Liver (tissue), 8 donors: ENCODE measurements at regions not wholly inside any gene's neighbourhood (a gene's known extent, or its start where the extent isn't known, plus 50 kb on each side); places are given as distances from the start of the nearest gene placed in this dataset.

Experiments used
- DNase-seq: peaks from one replicate; pipeline ENCODE4 v3.0.0-alpha.2; 2017; ENCODE audit warnings: low spot score
- H3K27ac ChIP-seq, 2 donors: one replicate each; pipeline ENCODE4 v1.7.0; 2013; ENCODE audit warnings: inconsistent platforms in 2 of 2, low read length in 2 of 2, control low read depth in 1 of 2, low read depth in 1 of 2, mild to moderate bottlenecking in 1 of 2
- H3K27me3 ChIP-seq, 4 donors: one replicate each; pipeline versions ENCODE4 v1.6.1 to v1.7.0; 2013; ENCODE audit warnings: low read length in 3 of 4, inconsistent platforms in 1 of 4, mild to moderate bottlenecking in 1 of 4, moderate library complexity in 1 of 4; ENCODE audit not compliant: control insufficient read depth in 4 of 4, insufficient read depth in 4 of 4
- H3K36me3 ChIP-seq, 4 donors: one replicate each; pipeline versions ENCODE4 v1.6.1 to v1.7.0; 2013; ENCODE audit warnings: low read length in 3 of 4, mild to moderate bottlenecking in 3 of 4, low read depth in 1 of 4, moderate library complexity in 1 of 4; ENCODE audit not compliant: control insufficient read depth in 4 of 4, insufficient read depth in 3 of 4
- H3K4me1 ChIP-seq, 4 donors: one replicate each; pipeline versions ENCODE4 v1.6.1 to v1.7.0; 2013; ENCODE audit warnings: low read length in 3 of 4, mild to moderate bottlenecking in 3 of 4, moderate library complexity in 1 of 4; ENCODE audit not compliant: control insufficient read depth in 4 of 4, insufficient read depth in 4 of 4
- H3K4me3 ChIP-seq, 3 donors: one replicate each; pipeline versions ENCODE4 v1.6.1 to v1.7.0; 2013; ENCODE audit warnings: low read length in 3 of 3, control low read depth in 1 of 3, low read depth in 1 of 3, mild to moderate bottlenecking in 1 of 3
- H3K9ac ChIP-seq, 2 donors: one replicate each; pipeline ENCODE4 v1.7.0; 2013; ENCODE audit warnings: low read length in 2 of 2, mild to moderate bottlenecking in 2 of 2, moderate library complexity in 2 of 2, control low read depth in 1 of 2, low read depth in 1 of 2
- H3K9me3 ChIP-seq, 4 donors: one replicate each; pipeline versions ENCODE4 v1.6.1 to v1.7.0; 2013; ENCODE audit warnings: low read length in 3 of 4; ENCODE audit not compliant: control insufficient read depth in 4 of 4
- ATF3 ChIP-seq: IDR thresholded peaks from 2 replicates; pipeline ENCODE4 v1.6.1; 2016; ENCODE audit warnings: antibody characterized with exemption
- CTCF ChIP-seq: fragments of 150-350 bp; IDR thresholded peaks from 2 replicates; pipeline ENCODE4 v1.5.1; 2017; ENCODE audit warnings: improper control_type of control experiment, low read depth, low read length; ENCODE audit not compliant: missing input control
- EGR1 ChIP-seq, 2 donors: IDR thresholded peaks; 2 replicates each; pipeline ENCODE4 v1.6.1; 2016 to 2018; ENCODE audit warnings: antibody characterized with exemption in 2 of 2, low read depth in 2 of 2
- FOXA1 ChIP-seq: IDR thresholded peaks from 2 replicates; pipeline ENCODE4 v1.6.1; 2016; ENCODE audit warnings: antibody characterized with exemption
- FOXA2 ChIP-seq: IDR thresholded peaks from 2 replicates; pipeline ENCODE4 v1.6.1; 2016; ENCODE audit warnings: antibody characterized with exemption
- GABPA ChIP-seq, 2 donors: IDR thresholded peaks in 1 of 2; conservative IDR thresholded peaks in 1 of 2; 2 replicates each; pipeline ENCODE4 v1.6.1; 2016; ENCODE audit warnings: antibody characterized with exemption in 2 of 2, mild to moderate bottlenecking in 1 of 2, moderate library complexity in 1 of 2
- HNF4A ChIP-seq, 2 donors: conservative IDR thresholded peaks; 2 replicates each; pipeline ENCODE4 v1.6.1; 2016; ENCODE audit warnings: antibody characterized with exemption in 2 of 2, mild to moderate bottlenecking in 2 of 2
- HNF4G ChIP-seq: IDR thresholded peaks from 2 replicates; pipeline ENCODE4 v1.6.1; 2016; ENCODE audit warnings: antibody characterized with exemption
- JUND ChIP-seq, 2 donors: IDR thresholded peaks; 2 replicates each; pipeline ENCODE4 v1.6.1; 2016; ENCODE audit warnings: antibody characterized with exemption in 2 of 2
- MAX ChIP-seq: IDR thresholded peaks from 2 replicates; pipeline ENCODE4 v1.6.1; 2016; ENCODE audit warnings: antibody characterized with exemption
- NR2F2 ChIP-seq: IDR thresholded peaks from 2 replicates; pipeline ENCODE4 v1.6.1; 2016; ENCODE audit warnings: antibody characterized with exemption
- REST ChIP-seq: IDR thresholded peaks from 2 replicates; pipeline ENCODE4 v1.6.1; 2016; ENCODE audit warnings: antibody characterized with exemption, mild to moderate bottlenecking
- RXRA ChIP-seq, 2 donors: IDR thresholded peaks; 2 replicates each; pipeline ENCODE4 v1.6.1; 2017 to 2018; ENCODE audit warnings: antibody characterized with exemption in 2 of 2, mild to moderate bottlenecking in 1 of 2
- SP1 ChIP-seq: IDR thresholded peaks from 2 replicates; pipeline ENCODE4 v1.6.1; 2018; ENCODE audit warnings: antibody characterized with exemption, mild to moderate bottlenecking
- TAF1 ChIP-seq: conservative IDR thresholded peaks from 2 replicates; pipeline ENCODE4 v1.6.1; 2016; ENCODE audit warnings: antibody characterized with exemption, mild to moderate bottlenecking
- YY1 ChIP-seq: IDR thresholded peaks from 2 replicates; pipeline ENCODE4 v1.6.1; 2016; ENCODE audit warnings: antibody characterized with exemption, mild to moderate bottlenecking
- ZBTB33 ChIP-seq: IDR thresholded peaks from 2 replicates; pipeline ENCODE4 v1.6.1; 2016; ENCODE audit warnings: antibody characterized with exemption
- WGBS: extraction: QIAGEN DNeasy Blood & Tissue Kit; methylation state at CpG from one replicate; pipeline ENCODE4 v1.1.7; 2013; 5-methylcytosine and 5-hydroxymethylcytosine counted together
- donor health status: healthy.
- donor health status: healthy.
- donor health status: healthy.
- donor health status: healthy.
- donor health status: healthy.

- Histone ChIP-seq H3K4me3 (no peak overlapping the region), H3K4me1 (no peaks in the 10 kb centered on the region), H3K27ac (no peak overlapping the region), H3K36me3 (no peaks in the 10 kb centered on the region), H3K27me3 (no peaks in the 10 kb centered on the region), H3K9ac (no peak overlapping the region), H3K9me3 (peaks cover 0 to 4% (median 0%) of the 10 kb centered on the region in 4 donors)
- WGBS, result 69% methylated on average over 2 of the region's 2 CpGs
- TF ChIP-seq RXRA (IDR thresholded peaks at IDR 0.05) (no peak), EGR1 (IDR thresholded peaks at IDR 0.05; ENCODE audit: low read depth in 2 of 2) (no peak), CTCF (no peak), NR2F2 (no peak), MAX (no peak), TAF1 (no peak), SP1 (no peak), GABPA (IDR thresholded peaks at IDR 0.05 in 1 of 2, conservative IDR thresholded peaks at IDR 0.05 in 1 of 2) (no peak), YY1 (no peak), FOXA1 (no peak), ATF3 (no peak), REST (no peak), JUND (IDR thresholded peaks at IDR 0.05) (no peak), HNF4A (conservative IDR thresholded peaks at IDR 0.05) (no peak)
- DNase-seq, result no peak
Measured at GRCh38 chr4:57220734-57221133, 110.5 kb upstream of the IGFBP7 start.

- H3K4me3 ChIP-seq, result no peak overlapping the region
- H3K9me3 ChIP-seq, result peaks cover 0 to 4% (median 0%) of the 10 kb centered on the region in 4 donors
- no peaks in the 10 kb centered on the region for H3K36me3 ChIP-seq
- no peaks in the 10 kb centered on the region for H3K27me3 ChIP-seq
- no peak overlapping the region for H3K27ac ChIP-seq
- H3K4me1 ChIP-seq, result no peaks in the 10 kb centered on the region
- no peak for DNase-seq
- 89% methylated on average over 2 of the region's 2 CpGs for WGBS
- no peak overlapping the region for H3K9ac ChIP-seq
- TF ChIP-seq HNF4A (conservative IDR thresholded peaks at IDR 0.05), result no peak
- no peak for TF ChIP-seq YY1
- TF ChIP-seq NR2F2, result no peak
- no peak for TF ChIP-seq GABPA (IDR thresholded peaks at IDR 0.05 in 1 of 2, conservative IDR thresholded peaks at IDR 0.05 in 1 of 2)
- TF ChIP-seq RXRA (IDR thresholded peaks at IDR 0.05), result no peak
- no peak for TF ChIP-seq REST
- TF ChIP-seq TAF1, result no peak
- TF ChIP-seq ZBTB33, result no peak
- no peak for TF ChIP-seq CTCF
- TF ChIP-seq HNF4G, result no peak
- TF ChIP-seq JUND (IDR thresholded peaks at IDR 0.05), result no peak
- no peak for TF ChIP-seq FOXA2
- TF ChIP-seq EGR1 (IDR thresholded peaks at IDR 0.05; ENCODE audit: low read depth in 2 of 2), result no peak
Measured at GRCh38 chr4:57220172-57220571, 110.0 kb upstream of the IGFBP7 start.
